GM19455 (cell line): ENCODE measurements at regions not wholly inside any gene's neighbourhood (a gene's known extent, or its start where the extent isn't known, plus 50 kb on each side); places are given as distances from the start of the nearest gene placed in this dataset.
"Not testable (repeated sequence)": the region's sequence is repeated elsewhere in the genome, so short reads cannot be mapped to it uniquely, and the experiment has no call there.

Experiments
- ATAC-seq: cut with Tn5 transposase; IDR thresholded peaks from one replicate; pipeline ENCODE4 v1.9.1; 2021; ENCODE audit not compliant: unreplicated experiment

DNA sequence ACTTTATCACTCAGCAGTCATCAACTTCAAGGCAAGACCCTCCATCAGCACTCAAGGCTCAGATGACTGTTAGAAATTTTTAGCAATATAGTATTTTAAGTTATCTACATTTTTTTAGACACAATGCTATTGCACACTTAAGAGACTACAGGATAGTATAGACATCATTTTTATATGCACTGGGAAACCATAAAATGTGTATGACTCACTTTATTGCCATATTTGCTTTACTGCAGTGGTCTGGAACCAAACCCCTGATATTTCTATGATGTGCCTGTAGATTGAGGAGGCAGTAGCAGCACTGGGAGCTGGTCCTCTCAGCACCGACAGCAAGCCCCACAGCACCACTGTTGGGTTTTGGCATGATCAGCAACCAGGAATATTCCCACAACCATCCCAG, 264.8 kb upstream of the HNRNPA3 start:
- no peak for ATAC-seq

DNA sequence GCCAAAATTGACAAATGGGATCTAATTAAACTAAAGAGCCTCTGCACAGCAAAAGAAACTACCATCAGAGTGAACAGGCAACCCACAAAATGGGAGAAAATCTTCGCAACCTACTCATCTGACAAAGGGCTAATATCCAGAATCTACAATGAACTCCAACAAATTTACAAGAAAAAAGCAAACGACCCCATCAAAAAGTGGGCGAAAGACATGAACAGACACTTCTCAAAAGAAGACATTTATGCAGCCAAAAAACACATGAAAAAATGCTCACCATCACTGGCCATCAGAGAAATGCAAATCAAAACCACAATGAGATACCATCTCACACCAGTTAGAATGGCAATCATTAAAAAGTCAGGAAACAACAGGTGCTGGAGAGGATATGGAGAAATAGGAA, 261.4 kb upstream of the HNRNPA3 start:
- ATAC-seq: not testable (repeated sequence)

DNA sequence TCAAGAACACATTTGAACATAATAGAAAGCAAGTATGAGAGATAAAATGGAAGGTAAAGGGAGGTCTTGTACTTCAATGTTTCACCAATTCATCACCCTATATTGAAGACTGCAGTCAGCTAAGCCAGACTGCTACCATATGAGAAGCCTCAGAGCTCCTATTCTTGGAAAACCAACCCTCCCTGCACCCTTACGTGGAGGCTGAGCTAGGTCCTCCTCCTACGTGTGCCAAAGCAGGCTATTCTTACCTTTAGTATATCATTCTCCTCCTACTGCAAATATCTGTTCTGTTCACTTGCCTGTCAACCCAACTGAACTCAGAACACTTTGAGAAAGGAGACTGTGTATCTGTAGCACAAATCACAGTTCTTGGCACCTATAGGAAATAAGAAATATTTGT, 255.8 kb upstream of the HNRNPA3 start:
- ATAC-seq: no peak

DNA sequence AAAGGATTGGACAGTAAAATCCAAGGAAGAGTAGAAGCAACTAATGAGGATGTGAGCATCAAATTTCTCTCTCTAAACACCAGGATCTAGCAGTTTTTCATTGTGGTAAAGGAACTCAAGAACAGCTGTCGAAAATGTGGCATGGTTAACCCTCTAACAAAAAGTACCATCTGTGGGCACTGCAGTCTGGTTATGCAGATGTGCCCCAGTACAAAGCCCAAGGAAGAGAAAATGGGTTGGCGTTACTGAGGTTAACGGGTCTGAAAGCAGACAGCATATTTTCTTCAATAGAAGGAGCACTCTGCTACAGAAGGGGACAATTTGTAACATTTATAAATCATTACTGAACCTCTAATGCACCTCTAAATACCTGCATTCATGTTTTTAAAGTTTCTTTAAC, 253.0 kb upstream of the HNRNPA3 start:
- ATAC-seq: no peak

DNA sequence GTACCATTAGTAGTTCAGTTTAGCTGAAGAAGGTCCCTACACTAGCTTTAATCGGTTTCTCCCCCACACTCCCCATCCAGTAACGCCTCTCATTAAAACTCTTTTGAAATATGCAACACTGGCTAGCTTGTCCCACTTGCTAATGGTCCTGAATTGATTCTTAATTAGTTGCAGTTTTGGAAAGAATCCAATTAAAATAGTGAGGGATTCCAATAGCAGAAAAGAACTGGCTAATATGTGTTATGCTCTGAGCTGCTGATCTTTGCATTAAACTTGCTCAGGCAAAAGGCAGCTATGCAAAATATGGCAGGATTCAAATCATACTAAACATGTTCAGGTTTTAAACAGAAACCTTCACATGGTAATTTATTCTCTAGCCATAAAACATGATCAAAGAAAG, 252.5 kb upstream of the HNRNPA3 start:
- no peak for ATAC-seq

DNA sequence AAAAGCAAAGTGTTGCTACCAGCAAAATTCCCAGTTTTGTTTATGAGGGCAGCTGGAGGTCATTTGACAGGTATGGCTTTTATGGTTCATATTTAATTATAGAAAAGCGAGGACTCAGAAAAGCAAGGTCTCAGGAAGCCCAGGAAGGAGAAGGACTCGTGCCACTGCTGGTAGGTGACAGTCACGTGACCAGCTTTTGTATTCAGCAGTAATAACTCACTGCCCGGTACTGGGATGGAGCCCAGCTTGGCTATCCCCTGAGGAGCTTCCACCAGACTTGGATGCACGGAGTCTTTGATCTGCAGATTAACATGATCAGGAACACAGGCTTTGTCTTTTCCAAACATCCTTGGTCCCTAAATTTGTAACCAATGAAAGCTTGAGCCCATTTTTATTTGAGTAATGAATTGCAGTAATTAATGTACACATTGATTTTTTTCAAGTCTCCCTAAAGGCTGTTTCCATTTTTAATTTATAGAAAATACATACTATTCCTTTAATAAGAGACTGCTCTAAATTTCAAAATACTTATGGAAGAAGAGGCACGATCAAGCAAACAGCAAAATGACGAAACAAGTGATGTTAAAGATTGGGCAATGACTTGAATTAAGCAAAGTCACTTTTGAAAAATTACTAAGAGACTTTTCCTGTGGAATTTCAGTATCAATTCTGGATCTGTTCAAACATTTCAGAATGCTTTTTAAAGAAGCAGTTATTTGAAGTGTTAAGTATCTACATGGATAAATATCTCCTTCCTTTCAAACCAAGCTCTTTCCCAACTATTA, 251.7 kb upstream of the HNRNPA3 start:
- ATAC-seq: no peak

DNA sequence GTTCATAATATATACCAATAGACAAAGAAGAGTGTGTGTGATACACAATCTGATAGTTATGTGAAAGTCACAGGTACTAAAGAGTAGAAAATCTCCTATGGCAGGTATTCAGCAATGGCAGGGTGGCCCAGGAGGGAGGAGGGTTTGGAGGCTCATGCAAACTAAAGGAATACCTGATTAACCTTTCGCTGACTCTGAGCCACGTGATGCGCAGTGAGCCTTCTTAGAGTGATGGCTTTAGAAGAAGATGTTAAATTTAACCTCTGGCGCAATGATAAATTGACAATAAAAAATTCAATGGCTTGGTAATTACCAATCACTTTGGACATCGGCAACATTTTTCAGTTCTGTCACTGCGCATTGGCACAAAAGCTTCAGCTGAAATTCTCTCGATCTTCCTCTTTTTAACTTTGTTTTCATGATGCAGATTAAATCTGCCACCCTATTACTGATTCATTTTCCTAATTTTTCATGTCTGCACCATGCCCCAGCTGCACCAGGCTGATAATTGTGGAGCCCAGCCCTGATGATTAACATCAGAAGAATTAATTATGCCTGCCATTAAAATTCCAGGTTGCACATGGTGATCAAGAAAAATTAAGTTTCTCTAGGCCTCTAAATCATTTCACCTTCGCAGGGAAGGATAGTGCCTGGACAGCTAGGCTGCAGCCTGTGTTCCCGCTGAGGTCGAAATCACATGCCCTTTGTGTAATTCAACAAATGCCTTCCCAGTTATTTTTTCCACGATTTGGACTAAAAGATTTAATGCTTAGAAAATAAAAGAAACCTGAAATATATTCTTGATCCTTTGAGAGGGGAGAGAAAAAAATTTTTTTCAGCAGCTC, 250.6 kb upstream of the HNRNPA3 start:
- ATAC-seq: no peak

DNA sequence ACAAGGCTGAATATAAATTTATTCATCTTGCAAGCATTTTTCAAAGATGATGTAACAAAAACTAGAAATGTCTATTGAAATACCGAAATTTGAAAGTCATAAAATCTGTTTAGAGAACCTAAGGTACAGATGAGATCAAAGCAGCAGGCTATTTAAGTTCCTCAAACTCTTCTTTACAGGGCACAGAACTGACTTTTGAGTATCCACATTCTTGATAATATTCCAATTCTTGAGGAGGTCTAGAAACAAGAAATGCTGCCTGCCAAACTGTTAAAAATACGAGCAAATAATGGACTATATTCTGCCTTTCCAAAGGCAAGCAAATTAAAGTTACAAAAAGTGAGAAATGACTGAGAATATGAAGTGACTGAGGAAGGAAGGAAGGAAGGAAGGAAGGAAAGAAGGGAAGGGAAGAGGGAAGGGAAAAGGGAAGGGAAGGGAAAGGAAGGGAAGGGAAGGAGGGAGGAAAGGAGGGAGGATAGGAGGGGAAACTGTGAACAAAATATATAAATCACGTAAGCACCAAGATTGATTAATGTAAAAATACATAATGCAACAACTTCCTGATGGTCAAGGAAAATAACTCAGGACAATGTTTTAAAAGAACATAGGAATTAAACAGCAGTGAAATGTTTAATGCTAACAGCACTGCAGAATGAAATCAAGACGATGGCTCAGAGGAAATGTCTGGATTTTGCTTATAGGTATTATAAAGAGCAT, 248.9 kb upstream of the HNRNPA3 start:
- no peak for ATAC-seq

DNA sequence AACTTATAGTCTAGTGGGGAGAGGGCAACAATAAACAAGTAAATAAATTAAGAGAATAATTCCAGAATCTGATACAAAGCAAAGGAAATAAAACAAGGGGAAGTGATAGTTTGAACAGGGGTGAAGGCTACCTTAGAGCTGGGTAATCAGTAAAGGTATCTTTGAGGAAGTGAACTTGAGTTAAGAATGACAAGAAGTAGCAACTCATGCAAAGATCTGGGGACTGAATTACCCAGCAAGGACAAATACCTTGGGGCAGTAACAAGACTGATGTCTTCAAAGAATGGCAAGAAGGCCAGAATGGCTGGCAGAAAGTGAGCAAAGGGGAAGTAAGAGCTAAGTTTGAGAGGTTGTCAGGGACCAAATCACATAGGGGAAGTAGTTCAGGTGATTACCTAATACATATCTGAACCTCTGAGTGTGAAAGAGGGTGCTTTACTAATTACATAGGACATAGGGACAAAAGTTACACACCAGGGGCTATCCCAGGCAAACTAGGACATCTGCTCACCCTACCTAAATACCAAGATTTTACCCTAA, 244.6 kb upstream of the HNRNPA3 start:
- no peak for ATAC-seq

DNA sequence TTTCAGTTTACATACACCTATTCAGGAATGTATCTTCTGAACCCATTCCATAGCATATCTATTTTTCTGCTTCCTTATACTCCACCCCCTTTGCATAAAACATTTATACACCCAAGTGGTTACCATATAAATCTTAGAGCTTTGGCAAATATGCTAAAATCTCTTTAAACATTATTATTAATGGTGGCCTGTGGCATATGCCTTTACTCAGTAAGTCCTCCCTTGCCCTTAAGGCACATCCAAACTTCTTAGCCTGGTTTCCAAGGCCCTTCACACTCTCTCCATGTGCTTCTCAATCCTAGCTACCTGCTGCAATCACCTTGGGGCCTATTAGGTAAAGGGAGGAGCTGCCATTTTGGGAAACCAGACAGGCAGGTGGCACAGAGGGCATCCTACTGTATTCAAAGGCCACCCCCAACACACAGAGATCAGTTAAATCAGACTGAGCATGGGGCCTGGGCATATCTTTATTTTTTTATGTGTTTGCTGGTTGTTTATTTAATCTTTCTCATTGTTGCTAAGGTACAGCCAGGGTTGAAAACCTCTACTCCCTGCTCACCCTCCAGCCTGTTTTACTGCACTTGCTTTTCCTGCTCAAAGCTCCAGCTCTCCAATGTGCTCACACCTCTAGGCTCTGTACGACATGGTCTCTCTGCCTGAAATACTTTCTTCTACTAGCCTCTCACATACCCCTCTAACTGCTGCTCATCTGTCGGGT, 242.8 kb upstream of the HNRNPA3 start:
- ATAC-seq: no peak

DNA sequence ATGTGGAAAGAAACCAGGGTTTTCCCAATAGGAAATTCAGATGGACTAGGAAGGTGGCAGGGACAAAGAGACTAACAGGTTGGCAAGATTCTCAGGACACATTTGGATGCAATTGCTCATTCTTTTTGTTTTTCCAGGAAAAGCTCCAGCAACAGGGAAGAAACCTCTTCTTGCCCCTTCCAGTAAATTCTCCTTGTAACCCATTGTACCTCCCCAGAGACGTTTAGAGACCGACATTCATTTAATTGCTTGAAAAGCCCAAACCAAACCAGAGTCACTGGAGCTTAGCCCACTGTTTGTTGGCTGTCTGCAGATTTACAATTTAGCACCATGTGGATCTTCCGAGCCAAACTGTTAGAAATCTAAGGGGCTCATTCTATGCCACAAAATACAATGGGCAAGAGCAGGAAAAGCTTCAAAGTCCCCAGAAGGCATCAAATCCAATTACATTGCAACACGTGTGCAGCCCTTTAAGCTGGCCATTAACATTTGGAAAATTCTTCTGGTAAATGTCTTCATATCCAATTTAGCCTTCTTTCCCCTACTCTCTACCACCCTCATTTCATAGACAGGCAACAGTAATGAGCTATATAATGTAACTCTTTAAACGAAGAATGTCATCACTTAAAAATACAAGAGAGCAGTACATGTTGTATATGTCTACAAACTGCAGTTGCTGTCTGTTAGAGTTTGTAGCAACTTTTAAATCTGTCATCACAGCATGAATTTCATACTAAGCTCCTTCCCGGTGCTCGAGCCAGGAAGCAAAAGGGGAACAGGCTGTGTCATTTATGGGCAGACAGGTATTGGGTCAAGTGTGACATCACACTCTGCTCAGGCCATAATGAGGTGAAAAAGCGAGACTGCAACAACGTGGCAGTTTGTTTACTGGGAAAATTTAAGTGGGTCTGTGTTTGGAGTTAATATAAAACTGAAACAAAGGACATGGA, 235.6 kb upstream of the HNRNPA3 start:
- no peak for ATAC-seq

DNA sequence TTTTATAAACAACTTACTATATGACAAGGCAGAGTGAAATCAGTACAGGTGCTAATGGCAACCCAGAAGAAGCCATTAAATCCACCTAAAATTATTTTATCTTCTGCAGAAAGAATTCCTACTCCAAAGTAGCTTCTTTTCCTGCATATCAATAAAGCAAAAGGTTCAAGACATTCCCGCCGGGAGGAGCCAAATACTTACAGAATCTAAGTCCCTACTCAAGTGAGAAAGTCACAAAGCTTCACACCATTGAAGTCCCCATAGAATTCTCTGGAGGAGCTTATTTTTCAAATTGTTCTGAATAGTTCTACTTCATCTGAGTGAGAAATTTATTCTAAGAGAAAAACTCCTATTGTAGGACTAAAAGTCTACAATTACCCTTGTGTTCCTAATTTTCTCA, 233.7 kb upstream of the HNRNPA3 start:
- ATAC-seq: no peak

DNA sequence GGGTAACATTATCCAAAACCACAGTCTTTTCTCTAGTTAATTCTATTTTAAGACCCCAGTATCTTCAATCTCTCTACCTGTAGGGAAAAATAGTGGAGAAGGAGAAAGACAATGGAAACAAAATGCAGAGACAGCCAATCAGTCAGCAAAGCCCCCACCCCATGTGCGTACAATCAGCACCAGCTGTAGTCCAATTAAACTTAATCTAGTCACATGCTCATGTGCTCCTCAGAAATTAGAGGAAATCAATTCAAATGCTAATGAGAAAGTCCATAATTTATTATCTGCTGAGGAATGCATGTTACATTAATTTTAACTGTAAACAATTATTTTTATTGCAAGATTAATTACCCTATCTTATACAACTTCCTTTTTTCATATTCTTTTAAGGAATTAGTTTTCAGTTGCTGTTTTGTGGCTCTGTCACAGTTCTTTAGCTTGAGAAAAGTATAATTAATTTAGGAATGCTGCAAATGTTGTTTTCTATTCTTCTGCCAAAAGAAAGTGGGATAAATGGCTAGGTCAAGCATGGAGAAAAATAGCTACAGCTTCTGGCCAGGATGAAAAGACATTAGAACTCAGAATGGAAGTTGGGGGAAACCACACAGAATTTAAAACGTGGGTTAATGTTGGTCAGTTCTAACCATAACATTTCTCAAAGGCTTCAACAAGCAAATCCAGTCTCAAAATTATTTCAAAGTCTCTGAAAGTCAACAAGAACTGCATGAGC, 232.4 kb upstream of the HNRNPA3 start:
- ATAC-seq: no peak

DNA sequence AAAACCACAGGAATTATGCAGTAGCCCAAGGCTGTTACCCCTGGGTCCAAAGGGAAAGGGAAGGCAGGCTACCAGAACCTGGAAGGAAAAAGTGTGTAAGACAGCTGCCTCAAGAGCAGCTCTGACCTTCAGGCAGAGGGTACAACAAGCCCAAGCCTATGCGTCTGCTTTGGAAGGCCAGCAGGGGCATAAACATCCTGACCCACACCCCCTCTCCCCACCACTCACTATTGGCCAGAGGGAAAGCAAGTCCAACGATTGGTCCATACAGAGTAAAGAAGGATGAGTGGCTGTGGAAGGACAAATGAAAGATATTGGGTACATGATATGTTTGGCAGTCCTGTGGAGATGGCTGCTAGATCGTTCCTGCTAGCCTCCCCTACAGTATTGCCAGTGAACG, 227.6 kb upstream of the HNRNPA3 start:
- no peak for ATAC-seq

DNA sequence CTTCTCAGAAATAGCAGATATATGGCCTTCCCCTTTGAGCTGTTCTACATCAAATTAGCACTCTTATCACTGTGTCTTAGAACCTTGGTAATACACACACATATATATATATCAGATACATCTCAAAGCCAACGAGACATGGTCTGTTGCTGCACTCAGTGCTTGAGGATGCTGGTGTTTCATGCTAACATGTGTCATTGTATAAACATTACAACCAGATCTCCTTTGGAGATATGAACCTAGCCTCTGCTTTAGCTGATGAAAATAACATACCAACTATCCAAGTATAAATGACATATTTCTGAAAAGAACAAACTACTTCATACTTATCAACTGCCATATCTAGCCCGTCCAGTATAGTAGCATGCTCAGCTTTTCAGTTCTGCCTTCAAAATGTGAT, 226.7 kb upstream of the HNRNPA3 start:
- ATAC-seq: no peak

DNA sequence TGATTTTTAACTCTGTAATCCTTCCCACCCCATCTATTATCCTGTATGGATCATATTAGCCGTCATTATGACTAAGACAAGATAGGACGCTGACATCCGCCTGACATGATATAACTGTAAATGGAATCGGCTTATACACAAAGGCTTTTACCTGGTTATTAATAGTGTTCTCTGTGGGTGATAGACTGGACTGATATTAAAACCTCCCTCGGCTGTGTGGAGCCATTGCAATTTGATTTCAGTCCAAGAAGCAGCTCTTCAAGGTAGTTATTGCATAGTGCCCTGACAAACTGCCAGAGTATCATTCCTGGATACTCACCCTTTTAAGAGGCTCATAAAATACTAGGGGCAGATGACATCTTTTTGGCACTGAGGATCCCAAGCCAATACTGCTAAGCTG, 226.1 kb upstream of the HNRNPA3 start:
- no peak for ATAC-seq

DNA sequence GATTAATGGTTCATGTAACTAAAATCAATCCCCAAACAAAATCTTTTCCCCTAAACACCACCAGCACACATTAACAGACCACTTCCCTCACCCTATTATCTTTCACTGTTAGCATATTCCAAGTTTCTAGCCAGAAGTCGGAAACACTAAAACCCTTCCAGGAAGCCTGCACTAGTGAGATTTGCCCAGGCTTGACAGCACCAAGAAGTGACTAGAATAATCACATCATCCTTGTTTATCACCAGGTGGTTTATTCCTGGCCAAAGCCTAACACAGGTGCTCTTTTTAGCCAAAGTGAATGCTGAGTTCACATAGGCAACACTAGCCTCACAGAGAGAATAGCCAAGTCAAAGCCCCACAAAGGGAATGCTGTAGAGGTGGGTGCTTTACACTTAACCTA, 221.2 kb upstream of the HNRNPA3 start:
- ATAC-seq: no peak

DNA sequence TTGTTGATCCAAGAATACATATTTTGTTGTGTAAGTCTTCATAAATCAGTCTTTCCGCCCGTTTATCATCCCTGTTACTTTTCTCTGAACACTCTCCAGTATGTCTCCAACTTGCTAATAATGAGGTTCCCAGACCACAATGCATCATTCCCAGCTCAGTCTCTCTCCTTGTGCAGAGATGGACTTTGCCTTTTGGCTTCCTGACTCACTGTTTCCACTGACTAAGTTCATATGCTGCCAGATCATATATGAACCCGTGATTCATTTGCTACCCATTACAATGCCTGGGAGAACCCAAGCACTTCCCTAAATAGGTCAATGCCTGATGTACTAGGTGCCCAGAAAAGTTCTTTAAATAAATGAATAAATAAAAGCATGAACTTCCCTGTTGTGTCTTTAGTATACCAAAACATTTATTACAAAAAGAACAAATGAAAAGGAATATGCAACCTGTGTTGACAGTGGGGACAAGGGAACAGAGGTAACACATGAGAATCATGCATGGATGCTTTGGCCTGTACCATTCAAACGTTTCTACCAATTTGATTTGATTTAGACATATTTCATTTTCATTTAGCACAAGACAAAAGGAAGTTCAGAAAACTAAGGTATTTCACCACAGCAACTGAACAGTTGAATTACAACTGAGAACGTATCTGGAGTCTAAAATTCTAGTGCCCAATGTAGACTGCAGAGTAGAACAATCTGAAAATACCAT, 215.4 kb upstream of the HNRNPA3 start:
- ATAC-seq: peak; percentile 58
